RWPE1 (cell line): ENCODE measurements at regions not wholly inside any gene's neighbourhood (a gene's known extent, or its start where the extent isn't known, plus 50 kb on each side); places are given as distances from the start of the nearest gene placed in this dataset.
A peak's percentile ranks its signal among the peaks of the same experiment; 100 is the strongest.

ENCODE experiments used
- CTCF ChIA-PET: fragments of 350-600 bp; sonication (Branson Sonifier 250); formaldehyde crosslinking; extraction: SDS; loops from one replicate; lab custom pipeline; 2021; lab: Yijun Ruan, JAX
- POLR2A ChIA-PET: fragments of 400-600 bp; formaldehyde crosslinking; extraction: SDS; loops from one replicate; lab custom pipeline; 2020; ENCODE audit warnings: antibody characterized with exemption; ENCODE audit not compliant: low non-redundant PET; lab: Yijun Ruan, JAX
- DNase-seq: peaks from one replicate; pipeline ENCODE4 v3.0.0; 2012; ENCODE audit warnings: low spot score
- H3K27ac ChIP-seq: fragments of 450-650 bp; 2 replicates; pipeline ENCODE4 v1.5.1; 2017
- CTCF ChIP-seq: fragments of 450-650 bp; conservative IDR thresholded peaks from 2 replicates; pipeline ENCODE4 v1.5.1; 2017; ENCODE audit warnings: low read depth, mild to moderate bottlenecking

GRCh38 chr13:61039302-61039701, 376.3 kb downstream of the PCDH20 start:
- no peak for DNase-seq
- no peak overlapping the region for H3K27ac ChIP-seq
- ChIA-PET POLR2A (no interaction called here), CTCF (no interaction called here)
- no peak for TF ChIP-seq CTCF

- no peak overlapping the region for H3K27ac ChIP-seq
- no peak for TF ChIP-seq CTCF
- ChIA-PET CTCF (no interaction called here), POLR2A (no interaction called here)
- DNase-seq: peak; percentile 3
Measured at GRCh38 chr13:61036715-61037114, 378.9 kb downstream of the PCDH20 start.

- H3K27ac ChIP-seq: no peak overlapping the region
- no peak for DNase-seq
- ChIA-PET POLR2A (no interaction called here), CTCF (no interaction called here)
- no peak for TF ChIP-seq CTCF
Measured at GRCh38 chr13:61030445-61030844, 385.2 kb downstream of the PCDH20 start.

- CTCF ChIA-PET: no interaction called here
- DNase-seq: no peak
- POLR2A ChIA-PET: no interaction called here
- H3K27ac ChIP-seq: no peak overlapping the region
- no peak for TF ChIP-seq CTCF
Measured at GRCh38 chr13:61029064-61029463, 386.6 kb downstream of the PCDH20 start.

- DNase-seq: no peak
- POLR2A ChIA-PET: no interaction called here
- H3K27ac ChIP-seq: no peak overlapping the region
- TF ChIP-seq CTCF: no peak
- CTCF ChIA-PET: no interaction called here
Measured at GRCh38 chr13:61024046-61024445, 391.6 kb downstream of the PCDH20 start.

GRCh38 chr13:61021838-61022237, 393.8 kb downstream of the PCDH20 start:
- POLR2A ChIA-PET: no interaction called here
- TF ChIP-seq CTCF: no peak
- CTCF ChIA-PET: no interaction called here
- H3K27ac ChIP-seq: no peak overlapping the region
- DNase-seq: no peak

- no peak for TF ChIP-seq CTCF
- CTCF ChIA-PET: no interaction called here
- POLR2A ChIA-PET: no interaction called here
- DNase-seq: no peak
- no peak overlapping the region for H3K27ac ChIP-seq
Measured at GRCh38 chr13:61013796-61014195, 401.9 kb downstream of the PCDH20 start.
